OCI-LY3 (cell line): ENCODE measurements at regions not wholly inside any gene's neighbourhood (a gene's known extent, or its start where the extent isn't known, plus 50 kb on each side); places are given as distances from the start of the nearest gene placed in this dataset.

Experiments
- H2AFZ ChIP-seq: fragments of 200-600, 300-600 bp; shearing (Covaris generic); 2 replicates; pipeline ENCODE4 v1.6.0; 2014; ENCODE audit warnings: antibody characterized with exemption, low read depth, low read length
- H3K27ac ChIP-seq: fragments of 200-600, 300-600 bp; sonication (generic); 2 replicates; pipeline ENCODE4 v1.5.1; 2014; ENCODE audit warnings: mild to moderate bottlenecking, low read length, moderate library complexity, mixed read lengths
- H3K27me3 ChIP-seq: fragments of 200-600, 300-600 bp; sonication (generic); 2 replicates; pipeline ENCODE4 v1.6.1; 2014; ENCODE audit warnings: low read depth, low read length, mixed read lengths
- H3K36me3 ChIP-seq: fragments of 200-600, 300-600 bp; sonication (generic); replicated peaks from 2 replicates; pipeline ENCODE3; 2014; ENCODE audit warnings: low read depth, low read length, mixed read lengths
- H3K4me1 ChIP-seq: fragments of 300-600, 200-600 bp; sonication (generic); 2 replicates; pipeline ENCODE4 v1.6.1; 2014; ENCODE audit warnings: low read length, mixed read lengths
- H3K4me2 ChIP-seq: fragments of 200-600, 300-600 bp; sonication (generic); 2 replicates; pipeline ENCODE4 v1.6.1; 2014; ENCODE audit warnings: low read length, mixed read lengths
- H3K4me3 ChIP-seq: fragments of 300-600, 200-600 bp; sonication (generic); 2 replicates; pipeline ENCODE4 v1.5.1; 2014; ENCODE audit warnings: antibody characterized with exemption, mild to moderate bottlenecking, low read length, moderate library complexity
- H3K79me2 ChIP-seq: fragments of 300-600, 200-600 bp; shearing (Covaris generic); 2 replicates; pipeline ENCODE4 v1.6.1; 2014; ENCODE audit warnings: mild to moderate bottlenecking, low read length, mixed read lengths
- H3K9ac ChIP-seq: fragments of 300-600, 200-600 bp; shearing (Covaris generic); 2 replicates; pipeline ENCODE4 v1.6.0; 2014; ENCODE audit warnings: mild to moderate bottlenecking, low read length, moderate library complexity
- H3K9me3 ChIP-seq: fragments of 200-600, 300-600 bp; shearing (Covaris generic); 2 replicates; pipeline ENCODE4 v1.6.1; 2014; ENCODE audit warnings: low read length, mixed read lengths; ENCODE audit not compliant: insufficient read depth
- H4K20me1 ChIP-seq: fragments of 200-600, 300-600 bp; sonication (generic); 2 replicates; pipeline ENCODE4 v1.6.1; 2016; ENCODE audit warnings: low read length, mixed read lengths; ENCODE audit not compliant: insufficient read depth
- CTCF ChIP-seq: fragments of 200-600, 300-600 bp; sonication (generic); IDR thresholded peaks from 2 replicates; pipeline ENCODE4 v1.5.1; 2014; ENCODE audit warnings: antibody characterized with exemption, low read length, low read depth
- EZH2phosphoT487 ChIP-seq: fragments of 200-600 bp; shearing (Covaris generic); IDR thresholded peaks from 2 replicates; pipeline ENCODE4 v1.6.1; 2018; ENCODE audit warnings: antibody characterized with exemption, mixed run types, low read depth

- Histone ChIP-seq H4K20me1 (no peaks in the 10 kb centered on the region), H3K4me1 (no peaks in the 10 kb centered on the region), H3K27me3 (no peaks in the 10 kb centered on the region), H3K27ac (no peak overlapping the region), H3K4me2 (no peak overlapping the region), H2AFZ (no peak overlapping the region), H3K79me2 (no peaks in the 10 kb centered on the region), H3K4me3 (no peak overlapping the region), H3K9ac (no peak overlapping the region), H3K36me3 (no peaks in the 10 kb centered on the region), H3K9me3 (no peaks in the 10 kb centered on the region)
- TF ChIP-seq EZH2phosphoT487 (no peak), CTCF (no peak)
These were observed 253.8 kb downstream of the DHX15 start for GRCh38 chr4:24330573-24330972.

GRCh38 chr4:24330172-24330571, 254.2 kb downstream of the DHX15 start:
- no peaks in the 10 kb centered on the region for H4K20me1 ChIP-seq
- TF ChIP-seq EZH2phosphoT487: no peak
- no peak for TF ChIP-seq CTCF
- H3K4me1 ChIP-seq: no peaks in the 10 kb centered on the region
- no peaks in the 10 kb centered on the region for H3K79me2 ChIP-seq
- H3K36me3 ChIP-seq: no peaks in the 10 kb centered on the region
- H3K27me3 ChIP-seq: no peaks in the 10 kb centered on the region
- H3K27ac ChIP-seq: no peak overlapping the region
- H3K9me3 ChIP-seq: no peaks in the 10 kb centered on the region
- no peak overlapping the region for H2AFZ ChIP-seq
- no peak overlapping the region for H3K4me2 ChIP-seq
- H3K4me3 ChIP-seq: no peak overlapping the region
- no peak overlapping the region for H3K9ac ChIP-seq

DNA sequence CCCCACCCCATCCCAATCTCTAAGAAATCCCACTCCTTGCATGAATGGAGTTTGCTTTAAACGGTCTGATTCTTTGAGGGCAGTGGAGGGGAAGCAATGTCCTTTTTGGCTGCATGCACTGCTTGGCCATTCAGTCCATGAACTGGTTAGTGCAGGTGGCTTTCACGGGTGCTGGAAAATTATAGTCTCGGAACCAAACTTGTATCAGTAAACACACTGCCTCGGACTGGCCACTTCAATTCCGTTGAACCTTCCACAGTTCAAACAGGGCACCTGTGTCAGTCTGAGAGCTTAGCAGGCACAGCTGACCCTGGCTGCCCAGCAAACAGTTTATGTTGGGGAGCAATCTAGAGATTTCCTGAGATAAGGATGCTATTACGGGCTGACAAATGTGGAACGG, 255.6 kb downstream of the DHX15 start:
- Histone ChIP-seq H4K20me1 (no peaks in the 10 kb centered on the region), H3K9me3 (no peaks in the 10 kb centered on the region), H2AFZ (no peak overlapping the region), H3K27me3 (no peaks in the 10 kb centered on the region), H3K27ac (no peak overlapping the region), H3K36me3 (no peaks in the 10 kb centered on the region), H3K9ac (no peak overlapping the region), H3K4me2 (no peak overlapping the region), H3K79me2 (no peaks in the 10 kb centered on the region), H3K4me1 (no peaks in the 10 kb centered on the region), H3K4me3 (no peak overlapping the region)
- TF ChIP-seq EZH2phosphoT487: no peak
- no peak for TF ChIP-seq CTCF

- H3K36me3 ChIP-seq: no peaks in the 10 kb centered on the region
- no peak overlapping the region for H3K9ac ChIP-seq
- H3K27ac ChIP-seq: no peak overlapping the region
- no peaks in the 10 kb centered on the region for H3K9me3 ChIP-seq
- TF ChIP-seq EZH2phosphoT487: no peak
- TF ChIP-seq CTCF: no peak
- no peak overlapping the region for H3K4me3 ChIP-seq
- no peak overlapping the region for H2AFZ ChIP-seq
- no peaks in the 10 kb centered on the region for H3K79me2 ChIP-seq
- no peaks in the 10 kb centered on the region for H4K20me1 ChIP-seq
- H3K4me2 ChIP-seq: no peak overlapping the region
- no peaks in the 10 kb centered on the region for H3K27me3 ChIP-seq
- H3K4me1 ChIP-seq: no peaks in the 10 kb centered on the region
These were observed 256.0 kb downstream of the DHX15 start for GRCh38 chr4:24328310-24328709.
